ENCODE measurements at regions not wholly inside any gene's neighbourhood (a gene's known extent, or its start where the extent isn't known, plus 50 kb on each side); places are given as distances from the start of the nearest gene placed in this dataset.

- DNase-seq (ENCODE audit: low read depth), result no peak
Observed at GRCh38 chr5:62112689-62113228, 193.2 kb upstream of the KIF2A start.

GRCh38 chr5:62115014-62115413 is 191.0 kb upstream of the KIF2A start:
- no peak for DNase-seq (ENCODE audit: low read depth)

GRCh38 chr5:62124266-62124665 is 181.7 kb upstream of the KIF2A start:
- DNase-seq (ENCODE audit: low read depth), result no peak

GRCh38 chr5:62126090-62126489 is 179.9 kb upstream of the KIF2A start:
- no peak for DNase-seq (ENCODE audit: low read depth)

GRCh38 chr5:62127098-62127736 is 178.8 kb upstream of the KIF2A start:
- DNase-seq (ENCODE audit: low read depth), result no peak

GRCh38 chr5:62130107-62130506 is 175.9 kb upstream of the KIF2A start:
- DNase-seq (ENCODE audit: low read depth), result no peak

- DNase-seq (ENCODE audit: low read depth), result no peak
Observed at GRCh38 chr5:62132276-62132675, 173.7 kb upstream of the KIF2A start.

GRCh38 chr5:62133426-62133825 is 172.6 kb upstream of the KIF2A start:
- DNase-seq (ENCODE audit: low read depth), result no peak

- DNase-seq (ENCODE audit: low read depth), result no peak
Observed at GRCh38 chr5:62134811-62135210, 171.2 kb upstream of the KIF2A start.

- no peak for DNase-seq (ENCODE audit: low read depth)
Observed at GRCh38 chr5:62137628-62138027, 168.4 kb upstream of the KIF2A start.

- DNase-seq (ENCODE audit: low read depth), result no peak
Observed at GRCh38 chr5:62138607-62139006, 167.4 kb upstream of the KIF2A start.

GRCh38 chr5:62139741-62140140 is 166.3 kb upstream of the KIF2A start:
- no peak for DNase-seq (ENCODE audit: low read depth)

GRCh38 chr5:62142351-62142750 is 163.7 kb upstream of the KIF2A start:
- DNase-seq (ENCODE audit: low read depth), result no peak

GRCh38 chr5:62143268-62144229 is 162.5 kb upstream of the KIF2A start:
- DNase-seq (ENCODE audit: low read depth), result peak; percentile 37

GRCh38 chr5:62144401-62145022 is 161.5 kb upstream of the KIF2A start:
- DNase-seq (ENCODE audit: low read depth), result no peak

- no peak for DNase-seq (ENCODE audit: low read depth)
Observed at GRCh38 chr5:62149879-62150278, 156.1 kb upstream of the KIF2A start.

- no peak for DNase-seq (ENCODE audit: low read depth)
Observed at GRCh38 chr5:62152394-62153087, 153.5 kb upstream of the KIF2A start.

GRCh38 chr5:62154758-62155157 is 151.2 kb upstream of the KIF2A start:
- no peak for DNase-seq (ENCODE audit: low read depth)

- DNase-seq (ENCODE audit: low read depth), result no peak
Observed at GRCh38 chr5:62155988-62156387, 150.0 kb upstream of the KIF2A start.

GRCh38 chr5:62167561-62168057 is 138.4 kb upstream of the KIF2A start:
- no peak for DNase-seq (ENCODE audit: low read depth)

GRCh38 chr5:62168506-62169281 is 137.3 kb upstream of the KIF2A start:
- no peak for DNase-seq (ENCODE audit: low read depth)

Data from iris pigment epithelial cell (primary cell).